ENCODE measurements at regions not wholly inside any gene's neighbourhood (a gene's known extent, or its start where the extent isn't known, plus 50 kb on each side); places are given as distances from the start of the nearest gene placed in this dataset.

DNA sequence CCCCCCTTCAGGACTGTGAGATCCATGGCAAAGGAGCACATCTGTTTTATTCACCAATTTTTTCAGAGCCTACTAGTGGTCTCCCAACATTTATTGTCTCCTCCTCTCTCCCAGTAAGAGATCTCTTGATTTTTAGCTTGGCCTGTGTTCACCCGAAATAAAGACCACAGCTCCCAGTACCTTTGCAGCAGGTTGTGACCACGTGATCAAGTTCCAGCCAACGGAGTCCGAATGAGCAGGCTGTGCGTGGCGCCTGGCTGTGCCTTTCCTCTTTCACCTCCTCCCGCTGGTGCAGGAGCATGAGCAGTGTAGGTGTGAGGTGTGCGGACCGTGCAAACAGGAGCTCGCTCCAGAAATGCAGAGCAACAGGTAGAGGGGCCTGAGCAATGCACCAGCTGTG is 143.6 kb upstream of the GLI2 start:
- TF ChIP-seq EZH2phosphoT487 (IDR thresholded peaks at IDR 0.05; ENCODE audit: borderline replicate concordance, low read length), result no peak
- TF ChIP-seq, protein P1, sequence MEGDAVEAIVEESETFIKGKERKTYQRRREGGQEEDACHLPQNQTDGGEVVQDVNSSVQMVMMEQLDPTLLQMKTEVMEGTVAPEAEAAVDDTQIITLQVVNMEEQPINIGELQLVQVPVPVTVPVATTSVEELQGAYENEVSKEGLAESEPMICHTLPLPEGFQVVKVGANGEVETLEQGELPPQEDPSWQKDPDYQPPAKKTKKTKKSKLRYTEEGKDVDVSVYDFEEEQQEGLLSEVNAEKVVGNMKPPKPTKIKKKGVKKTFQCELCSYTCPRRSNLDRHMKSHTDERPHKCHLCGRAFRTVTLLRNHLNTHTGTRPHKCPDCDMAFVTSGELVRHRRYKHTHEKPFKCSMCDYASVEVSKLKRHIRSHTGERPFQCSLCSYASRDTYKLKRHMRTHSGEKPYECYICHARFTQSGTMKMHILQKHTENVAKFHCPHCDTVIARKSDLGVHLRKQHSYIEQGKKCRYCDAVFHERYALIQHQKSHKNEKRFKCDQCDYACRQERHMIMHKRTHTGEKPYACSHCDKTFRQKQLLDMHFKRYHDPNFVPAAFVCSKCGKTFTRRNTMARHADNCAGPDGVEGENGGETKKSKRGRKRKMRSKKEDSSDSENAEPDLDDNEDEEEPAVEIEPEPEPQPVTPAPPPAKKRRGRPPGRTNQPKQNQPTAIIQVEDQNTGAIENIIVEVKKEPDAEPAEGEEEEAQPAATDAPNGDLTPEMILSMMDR (IDR thresholded peaks at IDR 0.05; ENCODE audit: low read depth, low read length, poor library complexity, severe bottlenecking), result no peak
- Histone ChIP-seq H3K4me1 (ENCODE audit: control insufficient read depth, low read length) (no peaks in the 10 kb centered on the region), H3K4me3 (ENCODE audit: low read length) (no peak overlapping the region), H3K36me3 (ENCODE audit: control insufficient read depth, low read length) (no peaks in the 10 kb centered on the region), H4K20me1 (ENCODE audit: control insufficient read depth, insufficient read depth, low read depth, low read length) (no peaks in the 10 kb centered on the region), H3K79me2 (ENCODE audit: control insufficient read depth, low read length) (no peaks in the 10 kb centered on the region), H3K27me3 (ENCODE audit: control insufficient read depth, low read length) (no peaks in the 10 kb centered on the region), H3K27ac (ENCODE audit: low read depth, low read length) (no peak overlapping the region), H3K9me3 (ENCODE audit: control insufficient read depth, insufficient read depth, low read length) (no peaks in the 10 kb centered on the region), H3K9me2 (replicated peaks; ENCODE audit: control insufficient read depth, low read length) (no peaks in the 10 kb centered on the region), H3K4me2 (ENCODE audit: low read length) (no peak overlapping the region), H3F3A (ENCODE audit: control insufficient read depth, insufficient read depth) (no peaks in the 10 kb centered on the region)

DNA sequence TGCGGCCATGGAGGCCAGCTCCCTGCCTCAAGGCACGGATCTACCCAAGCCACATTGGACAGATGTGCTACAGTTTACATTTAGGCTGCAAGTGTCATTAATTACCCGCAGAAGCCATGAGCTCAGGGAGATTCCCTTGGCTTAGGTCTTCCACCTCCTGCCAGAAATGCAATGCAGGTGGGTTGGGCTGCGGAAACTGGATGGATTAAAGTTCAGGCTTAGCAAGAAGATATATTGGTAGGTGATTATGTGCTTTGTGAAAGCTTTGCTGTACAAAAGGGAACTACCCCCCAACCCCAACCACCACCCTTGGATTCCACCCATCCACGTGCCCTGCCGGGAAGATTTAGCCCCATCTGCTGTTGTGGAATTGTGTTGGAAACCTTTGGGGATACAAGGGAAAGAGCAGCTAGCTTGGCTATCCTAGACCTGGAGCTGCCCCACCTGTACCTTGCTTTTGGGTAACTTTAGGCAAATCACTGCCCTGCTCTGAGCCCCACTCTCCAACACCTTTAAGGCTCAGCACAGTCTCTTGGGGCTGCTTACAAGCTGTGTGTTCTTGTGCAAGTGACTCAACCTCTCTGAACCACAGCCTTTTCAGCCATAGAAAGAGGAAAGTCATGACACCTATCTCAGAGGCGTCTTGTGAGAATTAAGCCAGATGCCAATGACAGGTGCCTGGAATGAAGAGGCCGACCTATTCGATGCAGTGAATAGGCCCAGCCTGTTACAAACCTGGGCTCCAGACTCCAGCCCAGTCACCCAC is 141.6 kb upstream of the GLI2 start:
- H3K4me2 ChIP-seq (ENCODE audit: low read length), result no peak overlapping the region

DNA sequence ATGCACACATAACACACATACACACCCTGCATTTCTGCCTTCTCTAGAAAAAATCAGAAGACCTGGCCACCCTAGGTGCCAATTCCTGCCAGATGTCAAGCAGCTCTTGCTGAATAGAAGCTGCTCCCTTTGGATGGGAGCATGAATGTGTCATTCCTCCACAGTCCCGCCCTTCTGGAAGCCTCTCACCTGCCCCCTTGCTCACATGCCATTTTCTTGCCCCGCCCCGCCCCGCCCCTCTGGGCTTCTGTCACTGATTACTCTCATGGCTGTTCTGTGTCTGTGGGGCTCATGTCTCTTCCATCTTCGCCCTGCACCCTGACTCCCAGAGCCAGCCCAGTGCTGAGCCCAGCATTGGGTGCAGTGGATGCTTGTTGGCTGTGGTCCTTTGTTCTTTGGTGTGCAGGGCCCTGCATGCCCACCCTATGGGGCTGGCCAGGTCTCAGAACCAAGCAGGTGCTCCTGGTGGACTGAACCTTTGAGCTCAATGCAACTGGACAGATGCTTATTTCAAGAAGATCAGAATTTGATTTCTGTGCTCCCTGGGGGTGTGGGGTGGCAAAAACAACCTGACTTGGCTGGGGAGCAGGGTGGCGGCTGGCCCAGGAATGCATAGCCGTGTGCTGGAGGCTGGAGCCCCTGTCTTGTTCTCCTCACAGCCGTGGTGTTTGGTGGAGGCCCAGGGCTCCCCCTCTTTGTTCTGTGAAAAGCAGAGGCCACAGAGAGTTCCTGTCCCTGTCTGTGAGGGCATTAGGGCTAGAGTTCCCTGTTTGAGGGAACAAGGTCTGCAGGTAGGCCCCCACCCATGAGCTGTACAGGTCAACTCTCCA is 140.6 kb upstream of the GLI2 start:
- Histone ChIP-seq H3K4me2 (ENCODE audit: low read length) (no peak overlapping the region), H3K4me1 (ENCODE audit: control insufficient read depth, low read length) (no peaks in the 10 kb centered on the region), H3K9me3 (ENCODE audit: control insufficient read depth, insufficient read depth, low read length) (no peaks in the 10 kb centered on the region), H3K36me3 (ENCODE audit: control insufficient read depth, low read length) (no peaks in the 10 kb centered on the region), H3K9me2 (replicated peaks; ENCODE audit: control insufficient read depth, low read length) (no peaks in the 10 kb centered on the region), H3K79me2 (ENCODE audit: control insufficient read depth, low read length) (no peaks in the 10 kb centered on the region), H3K4me3 (ENCODE audit: low read length) (no peak overlapping the region), H4K20me1 (ENCODE audit: control insufficient read depth, insufficient read depth, low read depth, low read length) (no peaks in the 10 kb centered on the region), H3K27me3 (ENCODE audit: control insufficient read depth, low read length) (no peaks in the 10 kb centered on the region), H3F3A (ENCODE audit: control insufficient read depth, insufficient read depth) (no peaks in the 10 kb centered on the region), H3K27ac (ENCODE audit: low read depth, low read length) (no peak overlapping the region)
- TF ChIP-seq, protein P1 (IDR thresholded peaks at IDR 0.05; ENCODE audit: low read depth, low read length, poor library complexity, severe bottlenecking), result no peak
- no peak for TF ChIP-seq EZH2phosphoT487 (IDR thresholded peaks at IDR 0.05; ENCODE audit: borderline replicate concordance, low read length)

More for the DNA sequence above, 141.6 kb upstream of the GLI2 start:
- H3K27me3 ChIP-seq (ENCODE audit: control insufficient read depth, low read length), result no peaks in the 10 kb centered on the region
- TF ChIP-seq, protein P1 (IDR thresholded peaks at IDR 0.05; ENCODE audit: low read depth, low read length, poor library complexity, severe bottlenecking), result no peak
- no peak for TF ChIP-seq EZH2phosphoT487 (IDR thresholded peaks at IDR 0.05; ENCODE audit: borderline replicate concordance, low read length)
- no peaks in the 10 kb centered on the region for H3K9me2 ChIP-seq (replicated peaks; ENCODE audit: control insufficient read depth, low read length)
- H3K27ac ChIP-seq (ENCODE audit: low read depth, low read length), result no peak overlapping the region
- H3K79me2 ChIP-seq (ENCODE audit: control insufficient read depth, low read length), result no peaks in the 10 kb centered on the region
- H3K36me3 ChIP-seq (ENCODE audit: control insufficient read depth, low read length), result no peaks in the 10 kb centered on the region
- no peaks in the 10 kb centered on the region for H4K20me1 ChIP-seq (ENCODE audit: control insufficient read depth, insufficient read depth, low read depth, low read length)
- no peaks in the 10 kb centered on the region for H3K9me3 ChIP-seq (ENCODE audit: control insufficient read depth, insufficient read depth, low read length)
- no peaks in the 10 kb centered on the region for H3K4me1 ChIP-seq (ENCODE audit: control insufficient read depth, low read length)
- no peak overlapping the region for H3K4me3 ChIP-seq (ENCODE audit: low read length)
- no peaks in the 10 kb centered on the region for H3F3A ChIP-seq (ENCODE audit: control insufficient read depth, insufficient read depth)
